ENCODE measurements at regions not wholly inside any gene's neighbourhood (a gene's known extent, or its start where the extent isn't known, plus 50 kb on each side); places are given as distances from the start of the nearest gene placed in this dataset.
"Not testable (repeated sequence)": the region's sequence is repeated elsewhere in the genome, so short reads cannot be mapped to it uniquely, and the experiment has no call there.

GRCh38 chr3:36172699-36173098 lies 207.6 kb upstream of the STAC start:
- TF ChIP-seq CTCF (IDR thresholded peaks at IDR 0.05; ENCODE audit: low read depth, low read length): no peak
- Histone ChIP-seq H3K9me3 (no peaks in the 10 kb centered on the region), H3K4me3 (ENCODE audit: low read depth, low read length) (no peak overlapping the region), H3K4me1 (no peaks in the 10 kb centered on the region), H3K27me3 (no peaks in the 10 kb centered on the region), H3K36me3 (no peaks in the 10 kb centered on the region)
- DNase-seq: no peak

- H3K4me1 ChIP-seq: no peaks in the 10 kb centered on the region
- DNase-seq: no peak
- TF ChIP-seq CTCF (IDR thresholded peaks at IDR 0.05; ENCODE audit: low read depth, low read length): no peak
- no peaks in the 10 kb centered on the region for H3K27me3 ChIP-seq
- no peaks in the 10 kb centered on the region for H3K36me3 ChIP-seq
- H3K9me3 ChIP-seq: no peaks in the 10 kb centered on the region
- H3K4me3 ChIP-seq (ENCODE audit: low read depth, low read length): no peak overlapping the region
Observed at GRCh38 chr3:36175113-36175812, 205.0 kb upstream of the STAC start.

- DNase-seq: no peak
- Histone ChIP-seq H3K9me3 (no peaks in the 10 kb centered on the region), H3K4me3 (ENCODE audit: low read depth, low read length) (no peak overlapping the region), H3K27me3 (no peaks in the 10 kb centered on the region), H3K4me1 (no peaks in the 10 kb centered on the region), H3K36me3 (no peaks in the 10 kb centered on the region)
- TF ChIP-seq CTCF (IDR thresholded peaks at IDR 0.05; ENCODE audit: low read depth, low read length): no peak
Observed at GRCh38 chr3:36175916-36176461, 204.3 kb upstream of the STAC start.

GRCh38 chr3:36178018-36178417 lies 202.3 kb upstream of the STAC start:
- Histone ChIP-seq H3K27me3 (no peaks in the 10 kb centered on the region), H3K9me3 (no peaks in the 10 kb centered on the region), H3K4me1 (no peaks in the 10 kb centered on the region), H3K4me3 (ENCODE audit: low read depth, low read length) (no peak overlapping the region), H3K36me3 (no peaks in the 10 kb centered on the region)
- TF ChIP-seq CTCF (IDR thresholded peaks at IDR 0.05; ENCODE audit: low read depth, low read length): no peak
- no peak for DNase-seq

GRCh38 chr3:36182024-36182423 lies 198.3 kb upstream of the STAC start:
- H3K4me3 ChIP-seq (ENCODE audit: low read depth, low read length): no peak overlapping the region
- H3K9me3 ChIP-seq: no peaks in the 10 kb centered on the region
- no peaks in the 10 kb centered on the region for H3K27me3 ChIP-seq
- TF ChIP-seq CTCF (IDR thresholded peaks at IDR 0.05; ENCODE audit: low read depth, low read length): no peak
- DNase-seq: no peak
- no peaks in the 10 kb centered on the region for H3K4me1 ChIP-seq
- H3K36me3 ChIP-seq: no peaks in the 10 kb centered on the region

- not testable (repeated sequence) for H3K9me3 ChIP-seq; H3K4me3 ChIP-seq (ENCODE audit: low read depth, low read length); H3K36me3 ChIP-seq; H3K27me3 ChIP-seq; H3K4me1 ChIP-seq; DNase-seq
Observed at GRCh38 chr3:36187197-36187596, 193.1 kb upstream of the STAC start.
